ENCODE measurements at regions not wholly inside any gene's neighbourhood (a gene's known extent, or its start where the extent isn't known, plus 50 kb on each side); places are given as distances from the start of the nearest gene placed in this dataset.
"Not testable (repeated sequence)": the region's sequence is repeated elsewhere in the genome, so short reads cannot be mapped to it uniquely, and the experiment has no call there.

GRCh38 chr14:19202053-19202442, 232.1 kb downstream of the POTEG start:
- TF ChIP-seq, protein P1, sequence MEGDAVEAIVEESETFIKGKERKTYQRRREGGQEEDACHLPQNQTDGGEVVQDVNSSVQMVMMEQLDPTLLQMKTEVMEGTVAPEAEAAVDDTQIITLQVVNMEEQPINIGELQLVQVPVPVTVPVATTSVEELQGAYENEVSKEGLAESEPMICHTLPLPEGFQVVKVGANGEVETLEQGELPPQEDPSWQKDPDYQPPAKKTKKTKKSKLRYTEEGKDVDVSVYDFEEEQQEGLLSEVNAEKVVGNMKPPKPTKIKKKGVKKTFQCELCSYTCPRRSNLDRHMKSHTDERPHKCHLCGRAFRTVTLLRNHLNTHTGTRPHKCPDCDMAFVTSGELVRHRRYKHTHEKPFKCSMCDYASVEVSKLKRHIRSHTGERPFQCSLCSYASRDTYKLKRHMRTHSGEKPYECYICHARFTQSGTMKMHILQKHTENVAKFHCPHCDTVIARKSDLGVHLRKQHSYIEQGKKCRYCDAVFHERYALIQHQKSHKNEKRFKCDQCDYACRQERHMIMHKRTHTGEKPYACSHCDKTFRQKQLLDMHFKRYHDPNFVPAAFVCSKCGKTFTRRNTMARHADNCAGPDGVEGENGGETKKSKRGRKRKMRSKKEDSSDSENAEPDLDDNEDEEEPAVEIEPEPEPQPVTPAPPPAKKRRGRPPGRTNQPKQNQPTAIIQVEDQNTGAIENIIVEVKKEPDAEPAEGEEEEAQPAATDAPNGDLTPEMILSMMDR (IDR thresholded peaks at IDR 0.05): not testable (repeated sequence)
- not testable (repeated sequence) for TF ChIP-seq POLR2A (IDR thresholded peaks at IDR 0.05)
